Tibial nerve (tissue), 4 donors: ENCODE measurements at regions not wholly inside any gene's neighbourhood (a gene's known extent, or its start where the extent isn't known, plus 50 kb on each side); places are given as distances from the start of the nearest gene placed in this dataset.

Experiments used
- EP300 ChIP-seq, 2 donors: sonication (generic); formaldehyde crosslinking; IDR thresholded peaks; one replicate each; pipeline ENCODE4 v1.6.1; 2017; ENCODE audit warnings: antibody characterized with exemption in 2 of 2, mild to moderate bottlenecking in 1 of 2
- POLR2A ChIP-seq, 2 donors: fragments of 450-650 bp; IDR thresholded peaks; one replicate each; pipeline ENCODE4 v1.6.1; 2017; ENCODE audit warnings: antibody characterized with exemption in 2 of 2, mild to moderate bottlenecking in 2 of 2, moderate library complexity in 2 of 2
- TF ChIP-seq, protein P1 (sequence below), 5 experiments: fragments of 200-600 bp in 3 of 5; fragments of 450-650 bp in 2 of 5; sonication (generic) in 3 of 5; IDR thresholded peaks; one replicate each; pipeline ENCODE4 v1.5.1; 2016 to 2019; ENCODE audit warnings: antibody characterized with exemption in 5 of 5, mild to moderate bottlenecking in 3 of 5, moderate library complexity in 2 of 5

DNA sequence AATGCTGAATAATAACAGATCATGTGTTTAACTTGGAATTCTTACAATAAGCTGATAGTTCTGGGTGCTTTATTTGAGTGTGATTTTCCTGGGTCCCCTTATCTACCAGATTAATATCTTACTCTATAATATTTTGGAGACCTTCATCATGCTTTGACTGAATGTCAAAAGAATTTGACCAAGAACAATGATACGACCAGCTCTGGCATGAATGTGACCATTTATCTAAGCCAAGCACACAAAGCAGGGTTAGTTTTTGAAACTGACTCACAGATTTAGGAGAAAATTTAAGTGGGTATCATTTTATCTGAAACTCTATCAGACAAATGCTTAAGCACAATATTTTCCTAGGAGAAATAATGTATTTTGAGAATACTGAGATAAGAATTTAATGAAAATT, 677.0 kb downstream of the NYAP2 start:
- TF ChIP-seq, protein P1, sequence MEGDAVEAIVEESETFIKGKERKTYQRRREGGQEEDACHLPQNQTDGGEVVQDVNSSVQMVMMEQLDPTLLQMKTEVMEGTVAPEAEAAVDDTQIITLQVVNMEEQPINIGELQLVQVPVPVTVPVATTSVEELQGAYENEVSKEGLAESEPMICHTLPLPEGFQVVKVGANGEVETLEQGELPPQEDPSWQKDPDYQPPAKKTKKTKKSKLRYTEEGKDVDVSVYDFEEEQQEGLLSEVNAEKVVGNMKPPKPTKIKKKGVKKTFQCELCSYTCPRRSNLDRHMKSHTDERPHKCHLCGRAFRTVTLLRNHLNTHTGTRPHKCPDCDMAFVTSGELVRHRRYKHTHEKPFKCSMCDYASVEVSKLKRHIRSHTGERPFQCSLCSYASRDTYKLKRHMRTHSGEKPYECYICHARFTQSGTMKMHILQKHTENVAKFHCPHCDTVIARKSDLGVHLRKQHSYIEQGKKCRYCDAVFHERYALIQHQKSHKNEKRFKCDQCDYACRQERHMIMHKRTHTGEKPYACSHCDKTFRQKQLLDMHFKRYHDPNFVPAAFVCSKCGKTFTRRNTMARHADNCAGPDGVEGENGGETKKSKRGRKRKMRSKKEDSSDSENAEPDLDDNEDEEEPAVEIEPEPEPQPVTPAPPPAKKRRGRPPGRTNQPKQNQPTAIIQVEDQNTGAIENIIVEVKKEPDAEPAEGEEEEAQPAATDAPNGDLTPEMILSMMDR (IDR thresholded peaks at IDR 0.05), result no peak
- TF ChIP-seq EP300 (IDR thresholded peaks at IDR 0.05) (no peak), POLR2A (IDR thresholded peaks at IDR 0.05) (no peak)
